Prostate gland (tissue), 2 donors: ENCODE measurements at regions not wholly inside any gene's neighbourhood (a gene's known extent, or its start where the extent isn't known, plus 50 kb on each side); places are given as distances from the start of the nearest gene placed in this dataset.

Experiments used
- DNase-seq: peaks from one replicate; pipeline ENCODE4 v3.0.0-alpha.2; 2019; ENCODE audit warnings: low spot score
- H3K27ac ChIP-seq, 2 donors: fragments of 200-600 bp; sonication (generic); 2 replicates each; pipeline ENCODE4 v1.5.1; 2017 to 2019
- H3K27me3 ChIP-seq: fragments of 200-600 bp; sonication (generic); replicated peaks from 2 replicates; pipeline ENCODE4 v1.5.1; 2019; ENCODE audit not compliant: insufficient read depth
- H3K36me3 ChIP-seq, 2 donors: fragments of 200-600 bp; sonication (generic); 1 replicate in 1 of 2; 2 replicates in 1 of 2; pipeline versions ENCODE4 v1.5.1 to v1.8.1; 2017 to 2019
- H3K4me1 ChIP-seq: fragments of 200-600 bp; sonication (generic); replicated peaks from 2 replicates; pipeline ENCODE4 v1.5.1; 2019
- H3K4me3 ChIP-seq, 2 donors: fragments of 200-600 bp; sonication (generic); 2 replicates each; pipeline ENCODE4 v1.5.1; 2017 to 2019
- H3K9me3 ChIP-seq: fragments of 200-600 bp; sonication (generic); 2 replicates; pipeline ENCODE4 v1.5.1; 2017
- POLR2A ChIP-seq: fragments of 450-650 bp; IDR thresholded peaks from one replicate; pipeline ENCODE4 v1.6.1; 2016; ENCODE audit warnings: antibody characterized with exemption, mild to moderate bottlenecking
- POLR2AphosphoS5 ChIP-seq: sonication (generic); formaldehyde crosslinking; IDR thresholded peaks from one replicate; pipeline ENCODE4 v1.6.1; 2017; ENCODE audit warnings: antibody characterized with exemption
- WGBS: methylation state at CpG from one replicate; pipeline ENCODE4 v1.1.5; 2018; 5-methylcytosine and 5-hydroxymethylcytosine counted together
- intact Hi-C: fragments of 100-400 bp; cut with DNase I; formaldehyde crosslinking; loops from one replicate; pipeline ENCODE4 v1.14.2; 2022
- TF ChIP-seq, protein P1 (sequence below), 4 experiments: fragments of 200-600 bp in 2 of 4; fragments of 450-650 bp in 2 of 4; sonication (generic) in 2 of 4; IDR thresholded peaks; 1 replicate in 3 of 4; 2 replicates in 1 of 4; pipeline ENCODE4 v1.5.1; 2016 to 2019; ENCODE audit warnings: antibody characterized with exemption in 4 of 4, mild to moderate bottlenecking in 2 of 4, moderate library complexity in 2 of 4

DNA sequence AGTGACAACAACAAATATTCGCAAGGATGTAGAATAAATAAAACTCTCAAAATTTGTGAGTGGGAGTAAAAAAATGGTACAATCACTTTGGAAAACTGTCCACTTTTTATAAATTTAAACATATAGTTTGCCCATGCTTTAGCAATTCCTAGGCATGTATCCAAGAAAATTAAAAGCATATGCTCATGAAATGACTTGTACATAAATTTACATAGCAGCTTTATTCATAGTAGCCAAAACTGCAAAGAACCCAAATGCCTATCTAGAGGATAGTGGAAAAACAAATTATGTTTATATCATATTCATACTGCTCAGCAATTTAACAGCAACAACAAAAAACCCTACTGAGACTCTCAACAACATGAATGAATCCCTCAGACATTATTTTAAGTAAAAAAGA lies 363.6 kb upstream of the CCDC54 start:
- Histone ChIP-seq H3K4me1 (no peaks in the 10 kb centered on the region), H3K36me3 (no peaks in the 10 kb centered on the region), H3K27ac (no peak overlapping the region), H3K27me3 (no peaks in the 10 kb centered on the region), H3K4me3 (no peak overlapping the region), H3K9me3 (no peaks in the 10 kb centered on the region)
- DNase-seq = no peak
- intact Hi-C loops = no loop called here
- 100% methylated on average over 1 of the region's 1 CpG for WGBS
- TF ChIP-seq POLR2AphosphoS5 = no peak

DNA sequence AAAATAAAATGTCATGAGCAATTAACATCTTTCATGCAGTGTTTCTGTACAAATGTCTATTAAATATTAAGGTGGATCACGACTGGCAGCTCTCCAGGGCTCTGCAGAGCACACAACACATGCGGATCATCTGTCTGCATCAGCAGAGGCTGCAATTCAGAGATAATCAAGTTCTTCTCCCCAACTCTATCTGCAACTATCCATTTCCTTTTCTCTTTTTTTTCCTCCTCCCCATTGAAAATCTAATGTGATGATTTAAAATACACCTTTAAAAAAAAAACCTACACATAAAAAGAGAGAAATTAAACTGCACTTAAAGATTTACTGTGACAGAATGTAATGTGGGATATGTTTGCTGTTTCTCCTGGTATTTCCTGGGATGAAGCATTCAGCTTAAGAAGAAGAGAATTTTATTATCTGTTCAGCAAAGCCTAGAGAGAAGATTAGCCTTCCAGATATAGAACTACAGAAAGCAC lies 352.6 kb upstream of the CCDC54 start:
- TF ChIP-seq, protein P1, sequence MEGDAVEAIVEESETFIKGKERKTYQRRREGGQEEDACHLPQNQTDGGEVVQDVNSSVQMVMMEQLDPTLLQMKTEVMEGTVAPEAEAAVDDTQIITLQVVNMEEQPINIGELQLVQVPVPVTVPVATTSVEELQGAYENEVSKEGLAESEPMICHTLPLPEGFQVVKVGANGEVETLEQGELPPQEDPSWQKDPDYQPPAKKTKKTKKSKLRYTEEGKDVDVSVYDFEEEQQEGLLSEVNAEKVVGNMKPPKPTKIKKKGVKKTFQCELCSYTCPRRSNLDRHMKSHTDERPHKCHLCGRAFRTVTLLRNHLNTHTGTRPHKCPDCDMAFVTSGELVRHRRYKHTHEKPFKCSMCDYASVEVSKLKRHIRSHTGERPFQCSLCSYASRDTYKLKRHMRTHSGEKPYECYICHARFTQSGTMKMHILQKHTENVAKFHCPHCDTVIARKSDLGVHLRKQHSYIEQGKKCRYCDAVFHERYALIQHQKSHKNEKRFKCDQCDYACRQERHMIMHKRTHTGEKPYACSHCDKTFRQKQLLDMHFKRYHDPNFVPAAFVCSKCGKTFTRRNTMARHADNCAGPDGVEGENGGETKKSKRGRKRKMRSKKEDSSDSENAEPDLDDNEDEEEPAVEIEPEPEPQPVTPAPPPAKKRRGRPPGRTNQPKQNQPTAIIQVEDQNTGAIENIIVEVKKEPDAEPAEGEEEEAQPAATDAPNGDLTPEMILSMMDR (IDR thresholded peaks at IDR 0.05) = no peak
- TF ChIP-seq POLR2A (no peak), POLR2AphosphoS5 (no peak)
- 11% methylated on average over 2 of the region's 2 CpGs for WGBS
- DNase-seq = no peak
- no peak overlapping the region for H3K27ac ChIP-seq
- intact Hi-C loops = no loop called here
- no peaks in the 10 kb centered on the region for H3K4me1 ChIP-seq
- H3K4me3 ChIP-seq = no peak overlapping the region
- H3K9me3 ChIP-seq = no peaks in the 10 kb centered on the region
- H3K27me3 ChIP-seq = no peaks in the 10 kb centered on the region
- no peaks in the 10 kb centered on the region for H3K36me3 ChIP-seq

DNA sequence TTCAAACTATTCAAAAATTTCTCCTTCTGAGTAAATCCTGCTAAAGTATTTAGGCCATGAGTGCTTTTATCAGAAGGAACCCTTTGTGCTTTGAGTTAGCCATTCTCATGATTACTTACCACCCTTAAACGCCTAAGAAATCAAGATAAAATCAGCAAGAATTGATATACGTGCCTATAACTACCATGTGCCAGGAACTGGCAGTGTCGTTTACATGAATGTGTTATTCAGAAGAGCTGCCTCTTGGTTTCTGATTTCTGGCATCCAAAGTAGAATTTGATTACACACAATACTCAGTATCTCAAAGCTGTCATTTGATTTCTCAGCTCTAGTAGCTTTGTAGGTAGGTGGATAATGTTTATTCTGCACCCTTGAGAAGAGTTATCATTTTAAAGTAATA lies 351.3 kb upstream of the CCDC54 start:
- no peaks in the 10 kb centered on the region for H3K9me3 ChIP-seq
- no peak for DNase-seq
- H3K36me3 ChIP-seq = no peaks in the 10 kb centered on the region
- no peaks in the 10 kb centered on the region for H3K27me3 ChIP-seq
- H3K27ac ChIP-seq = no peak overlapping the region
- H3K4me3 ChIP-seq = no peak overlapping the region
- no peaks in the 10 kb centered on the region for H3K4me1 ChIP-seq
- WGBS = 9% methylated on average over 3 of the region's 3 CpGs
- intact Hi-C loops = no loop called here
- TF ChIP-seq, protein P1 (IDR thresholded peaks at IDR 0.05) = no peak
- TF ChIP-seq POLR2AphosphoS5 (no peak), POLR2A (no peak)

DNA sequence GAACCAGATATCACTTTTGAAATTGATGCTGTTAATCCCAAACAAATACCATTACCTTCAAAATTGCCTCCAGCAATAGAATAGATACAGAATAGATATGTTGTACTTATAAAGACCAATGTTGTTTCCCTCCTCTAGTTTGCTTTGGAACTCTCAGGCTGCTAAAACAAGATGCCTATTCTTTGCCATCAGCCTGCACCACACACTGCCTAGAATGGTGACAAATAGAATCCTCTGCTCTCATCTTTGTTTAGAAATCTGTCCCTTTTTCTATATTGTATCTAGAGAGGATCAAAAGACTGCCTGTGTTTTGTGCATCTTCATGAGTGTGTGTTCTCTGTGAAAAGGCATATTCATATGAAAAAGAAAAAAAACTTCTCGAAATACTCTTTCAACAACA lies 349.2 kb upstream of the CCDC54 start:
- Histone ChIP-seq H3K4me1 (no peaks in the 10 kb centered on the region), H3K27ac (no peak overlapping the region), H3K4me3 (no peak overlapping the region), H3K9me3 (no peaks in the 10 kb centered on the region), H3K36me3 (no peaks in the 10 kb centered on the region), H3K27me3 (no peaks in the 10 kb centered on the region)
- intact Hi-C loops = no loop called here
- no peak for DNase-seq
- 84% methylated on average over 1 of the region's 1 CpG for WGBS
- TF ChIP-seq POLR2AphosphoS5 = no peak
- no peak for TF ChIP-seq POLR2A
- TF ChIP-seq, protein P1 (IDR thresholded peaks at IDR 0.05) = no peak

DNA sequence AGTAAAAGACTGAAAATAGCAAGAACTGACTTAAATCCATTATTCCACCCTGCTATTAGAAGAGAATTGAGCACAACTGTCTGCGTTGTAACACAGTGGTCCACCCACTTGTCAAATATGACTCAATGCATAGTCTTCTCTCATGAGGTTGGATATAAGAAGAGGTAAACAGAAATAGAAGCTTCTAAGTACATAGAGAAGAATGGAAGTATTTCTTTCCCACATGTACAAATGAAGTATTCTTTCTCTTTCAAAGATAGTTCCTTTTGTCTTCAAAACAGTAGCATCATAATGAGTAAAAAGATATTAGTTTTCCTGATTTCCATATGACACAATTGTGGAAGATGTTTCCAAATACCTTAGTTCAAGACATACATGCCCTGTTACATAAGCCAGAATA lies 348.6 kb upstream of the CCDC54 start:
- H3K9me3 ChIP-seq = no peaks in the 10 kb centered on the region
- H3K27me3 ChIP-seq = no peaks in the 10 kb centered on the region
- H3K4me1 ChIP-seq = no peaks in the 10 kb centered on the region
- no peaks in the 10 kb centered on the region for H3K36me3 ChIP-seq
- intact Hi-C loops = no loop called here
- H3K27ac ChIP-seq = no peak overlapping the region
- no peak overlapping the region for H3K4me3 ChIP-seq
- 83% methylated on average over 1 of the region's 1 CpG for WGBS
- no peak for TF ChIP-seq POLR2AphosphoS5
- TF ChIP-seq, protein P1 (IDR thresholded peaks at IDR 0.05) = no peak
- TF ChIP-seq POLR2A = no peak
- DNase-seq = no peak
